ENCODE measurements at regions not wholly inside any gene's neighbourhood (a gene's known extent, or its start where the extent isn't known, plus 50 kb on each side); places are given as distances from the start of the nearest gene placed in this dataset.

- no peak for DNase-seq
Measured at GRCh38 chr6:1023229-1023628, 288.7 kb upstream of the FOXQ1 start.

- DNase-seq = no peak
Measured at GRCh38 chr6:1022719-1023118, 289.2 kb upstream of the FOXQ1 start.

- DNase-seq = no peak
Measured at GRCh38 chr6:1020837-1021236, 291.1 kb upstream of the FOXQ1 start.

- no peak for DNase-seq
Measured at GRCh38 chr6:1020133-1020532, 291.8 kb upstream of the FOXQ1 start.

- DNase-seq = no peak
Measured at GRCh38 chr6:1018041-1018440, 293.9 kb upstream of the FOXQ1 start.

- DNase-seq = no peak
Measured at GRCh38 chr6:1016329-1017302, 295.3 kb upstream of the FOXQ1 start.

GRCh38 chr6:1015825-1016224, 296.1 kb upstream of the FOXQ1 start:
- DNase-seq = no peak

GRCh38 chr6:1014431-1014807, 297.5 kb upstream of the FOXQ1 start:
- DNase-seq = no peak

- no peak for DNase-seq
Measured at GRCh38 chr6:1013656-1014430, 298.1 kb upstream of the FOXQ1 start.

- no peak for DNase-seq
Measured at GRCh38 chr6:1009103-1009502, 302.8 kb upstream of the FOXQ1 start.

- DNase-seq = no peak
Measured at GRCh38 chr6:1007159-1007558, 304.7 kb upstream of the FOXQ1 start.

GRCh38 chr6:1004885-1005630, 306.8 kb upstream of the FOXQ1 start:
- DNase-seq = no peak

GRCh38 chr6:1003394-1004160, 308.3 kb upstream of the FOXQ1 start:
- DNase-seq = no peak

GRCh38 chr6:1002989-1003388, 308.9 kb upstream of the FOXQ1 start:
- DNase-seq = no peak

- no peak for DNase-seq
Measured at GRCh38 chr6:1001655-1002349, 308.9 kb upstream of the EXOC2 start.

- DNase-seq = no peak
Measured at GRCh38 chr6:999552-999951, 306.6 kb upstream of the EXOC2 start.

GRCh38 chr6:998551-998950, 305.6 kb upstream of the EXOC2 start:
- no peak for DNase-seq

- DNase-seq = no peak
Measured at GRCh38 chr6:996271-996852, 303.4 kb upstream of the EXOC2 start.

- no peak for DNase-seq
Measured at GRCh38 chr6:991192-991591, 298.3 kb upstream of the EXOC2 start.

- DNase-seq = no peak
Measured at GRCh38 chr6:984031-984430, 291.1 kb upstream of the EXOC2 start.

- DNase-seq = no peak
Measured at GRCh38 chr6:978937-979685, 286.2 kb upstream of the EXOC2 start.

Measured in CD4-positive, alpha-beta T cell treated with Interleukin-15 for 1 hour (primary cell).